GM19025 (cell line): ENCODE measurements at regions not wholly inside any gene's neighbourhood (a gene's known extent, or its start where the extent isn't known, plus 50 kb on each side); places are given as distances from the start of the nearest gene placed in this dataset.

Experiments used
- ATAC-seq: cut with Tn5 transposase; IDR thresholded peaks from one replicate; pipeline ENCODE4 v1.9.1; 2021; ENCODE audit warnings: mild to moderate bottlenecking, low read depth, moderate library complexity; ENCODE audit not compliant: unreplicated experiment

DNA sequence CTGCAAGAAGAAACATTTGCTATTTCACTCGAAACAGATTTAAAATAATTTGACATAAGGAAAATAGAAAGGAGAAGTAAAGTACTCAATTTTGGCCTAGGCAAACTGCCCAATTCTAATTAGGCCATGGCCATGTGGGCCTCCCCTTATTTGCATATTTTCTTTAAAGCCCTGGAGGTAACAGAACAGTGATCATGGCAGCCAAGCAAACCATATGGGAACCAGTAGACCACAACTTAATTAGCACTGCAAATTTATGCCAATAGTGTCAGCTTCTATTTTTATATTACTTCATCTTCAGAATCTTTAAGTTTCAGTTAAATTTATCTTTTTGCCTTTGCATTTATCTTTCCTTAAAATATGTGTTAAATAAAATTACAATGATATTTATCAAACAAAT is 63.3 kb upstream of the THSD7A start:
- no peak for ATAC-seq

DNA sequence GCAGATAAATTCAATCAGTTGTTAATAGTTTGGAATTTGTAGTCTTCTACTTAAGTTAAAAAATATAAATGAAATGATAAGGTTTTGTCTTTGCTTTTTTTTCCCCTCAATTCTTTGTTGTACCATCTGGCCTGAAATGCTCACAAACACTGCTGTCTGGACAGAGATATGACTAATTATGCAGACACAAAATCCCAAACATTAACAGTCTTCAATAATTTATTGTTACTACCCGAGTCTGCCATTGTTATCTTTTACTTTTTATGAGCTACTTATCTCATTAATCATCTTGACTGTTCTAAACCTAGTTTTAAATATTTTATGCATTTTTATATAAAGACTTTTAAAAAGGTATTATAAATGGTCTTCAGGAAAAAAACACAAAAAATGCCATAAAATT is 64.7 kb upstream of the THSD7A start:
- ATAC-seq = no peak

DNA sequence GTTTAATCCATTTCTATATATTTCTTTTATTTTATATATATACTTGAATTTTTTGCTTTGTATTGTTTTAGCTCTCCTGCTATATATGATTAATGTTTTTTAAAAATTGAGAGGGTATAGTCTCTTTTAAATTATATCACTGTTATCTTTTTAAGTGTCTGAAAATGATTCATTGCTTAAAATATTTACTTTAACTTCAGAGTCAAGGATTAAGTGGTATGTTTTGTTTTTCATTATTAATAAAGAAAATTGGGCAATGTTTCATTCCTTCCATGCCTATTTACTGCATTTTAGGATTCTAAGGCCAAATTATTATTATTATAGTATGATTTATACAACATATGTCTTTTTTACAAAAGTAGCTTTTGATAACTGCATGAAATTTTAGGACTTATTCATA is 67.2 kb upstream of the THSD7A start:
- ATAC-seq = no peak

DNA sequence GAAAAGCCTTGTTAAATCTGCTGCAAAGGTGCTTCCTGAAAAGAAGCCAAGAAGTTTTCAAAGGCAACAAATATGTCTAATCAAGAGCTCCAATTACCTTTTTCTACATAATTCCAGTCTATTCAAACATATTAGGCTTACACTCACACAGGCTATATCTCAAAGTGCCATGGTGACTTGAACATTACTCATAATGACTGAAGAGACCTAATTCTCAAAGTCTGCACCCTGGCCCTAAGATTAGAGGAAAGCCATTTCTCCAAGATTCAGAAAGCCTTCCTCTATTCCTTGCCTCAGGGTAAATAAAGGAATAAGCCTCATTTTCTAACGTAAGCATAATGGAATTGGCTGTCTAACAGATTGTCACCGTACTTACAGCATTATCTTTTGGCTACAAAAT is 78.3 kb upstream of the THSD7A start:
- no peak for ATAC-seq

DNA sequence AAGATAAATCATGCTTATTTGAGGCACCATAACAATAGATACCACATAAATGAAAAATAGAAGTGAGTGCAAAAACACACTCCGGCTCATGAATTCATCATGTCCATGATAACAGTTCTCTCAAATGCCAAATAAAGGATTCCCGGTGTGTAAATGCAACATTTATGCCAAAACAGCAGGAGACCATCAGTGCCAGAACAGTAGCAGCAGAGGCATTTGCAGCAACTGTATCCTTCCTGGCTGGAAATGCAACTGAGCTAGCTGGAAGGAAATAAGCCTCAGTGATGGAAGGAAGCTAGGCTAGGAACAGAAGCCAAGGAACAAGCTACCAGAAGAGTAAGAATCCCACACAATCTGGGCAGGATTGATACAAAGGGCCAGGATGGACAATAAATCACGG is 79.9 kb upstream of the THSD7A start:
- ATAC-seq = no peak

DNA sequence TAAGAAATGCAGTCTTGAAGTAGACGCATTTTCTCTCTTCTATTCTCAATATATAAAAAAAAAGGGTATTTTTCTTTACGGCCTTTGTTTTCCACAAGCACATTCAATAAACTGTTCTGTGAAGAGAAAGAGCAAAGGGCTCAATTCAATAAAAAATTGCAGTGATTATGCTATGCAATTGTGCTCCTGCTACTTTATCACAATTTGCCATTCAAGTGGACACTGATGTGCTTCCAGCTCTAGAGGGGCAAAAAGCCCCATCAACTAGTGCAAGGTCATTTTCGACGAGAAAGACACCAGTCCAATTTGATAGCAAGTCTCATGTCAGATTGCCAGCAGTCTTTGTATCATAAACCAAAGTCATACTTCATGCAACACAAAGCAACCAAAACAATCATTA is 82.6 kb upstream of the THSD7A start:
- no peak for ATAC-seq

DNA sequence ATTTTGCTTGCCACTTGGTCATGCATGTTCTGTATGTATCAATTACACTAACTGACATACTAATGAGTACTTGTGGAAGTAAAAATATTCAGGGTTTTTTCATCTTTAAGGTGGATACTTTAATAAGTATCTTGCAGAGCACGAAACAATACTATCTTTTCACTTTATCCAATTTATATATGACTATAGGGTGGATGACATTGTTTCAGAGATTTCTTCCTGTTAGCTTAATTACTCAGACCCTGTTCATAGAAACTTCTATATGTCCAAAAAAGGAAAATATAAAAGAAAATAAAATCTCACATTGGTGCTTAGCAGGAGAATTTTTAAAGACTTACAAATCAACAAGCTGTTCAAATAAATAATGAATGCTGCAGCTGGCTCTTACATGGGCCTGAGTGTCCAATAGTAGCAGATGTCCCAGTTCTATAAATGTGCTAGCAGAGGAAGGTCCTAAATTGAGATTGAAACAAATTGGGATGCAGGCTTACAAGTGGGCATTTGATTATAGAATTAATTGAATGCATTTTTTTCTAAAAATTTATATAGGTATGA is 91.5 kb upstream of the THSD7A start:
- no peak for ATAC-seq

DNA sequence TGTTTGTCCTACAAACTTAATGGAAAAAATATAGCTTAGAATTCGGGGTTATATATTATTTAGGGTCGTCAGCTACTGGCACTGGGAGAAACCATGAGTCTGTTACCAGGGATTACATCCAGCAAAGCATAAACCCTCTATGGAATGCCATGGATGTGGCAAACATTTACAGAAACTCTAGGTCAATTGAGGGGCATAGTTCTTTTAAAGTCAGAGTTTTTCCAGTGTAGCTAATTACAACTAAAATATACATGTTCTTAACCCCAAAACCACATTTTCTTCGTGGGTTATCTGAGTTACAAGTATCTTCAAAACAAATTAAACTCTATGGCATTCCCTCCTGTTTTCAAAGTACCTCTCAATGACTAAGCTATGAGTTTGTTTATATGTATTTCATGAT is 99.3 kb upstream of the THSD7A start:
- no peak for ATAC-seq

DNA sequence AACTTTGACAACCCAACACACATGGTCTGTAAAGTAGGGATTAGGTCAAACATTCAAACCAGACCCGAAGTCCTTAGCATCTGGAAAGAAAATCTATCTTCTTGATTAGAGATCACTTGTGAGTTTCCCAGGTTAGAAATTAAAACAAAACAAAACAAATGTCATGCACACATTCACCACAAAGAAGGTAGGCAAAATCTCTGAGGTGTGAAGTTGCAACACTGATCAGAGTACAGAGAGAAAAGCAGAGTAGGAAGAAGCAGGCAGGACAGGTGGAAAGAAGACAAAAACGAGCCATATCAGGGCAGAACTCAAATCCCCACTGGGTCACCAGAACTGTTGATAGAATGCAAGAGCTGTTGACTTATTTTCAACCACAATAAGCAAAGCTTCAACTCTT is 102.8 kb upstream of the THSD7A start:
- no peak for ATAC-seq

DNA sequence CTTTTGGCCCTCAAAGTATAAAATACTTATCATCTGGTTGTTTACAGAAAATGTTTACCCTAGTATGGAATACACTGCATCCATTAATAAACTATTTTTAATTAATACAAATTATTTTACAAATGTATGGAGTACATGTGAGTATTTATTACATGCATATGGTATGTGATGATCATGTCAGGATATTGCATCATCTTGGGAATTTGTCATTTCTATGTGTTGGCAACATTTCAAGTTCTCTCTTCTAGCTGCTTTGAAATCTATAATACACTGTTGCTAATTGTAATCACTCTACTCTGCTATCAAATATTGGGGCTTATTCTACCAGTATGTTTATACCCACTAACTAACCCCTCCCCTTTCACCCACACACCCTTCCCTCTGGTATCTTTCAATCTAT is 103.9 kb upstream of the THSD7A start:
- ATAC-seq = no peak

DNA sequence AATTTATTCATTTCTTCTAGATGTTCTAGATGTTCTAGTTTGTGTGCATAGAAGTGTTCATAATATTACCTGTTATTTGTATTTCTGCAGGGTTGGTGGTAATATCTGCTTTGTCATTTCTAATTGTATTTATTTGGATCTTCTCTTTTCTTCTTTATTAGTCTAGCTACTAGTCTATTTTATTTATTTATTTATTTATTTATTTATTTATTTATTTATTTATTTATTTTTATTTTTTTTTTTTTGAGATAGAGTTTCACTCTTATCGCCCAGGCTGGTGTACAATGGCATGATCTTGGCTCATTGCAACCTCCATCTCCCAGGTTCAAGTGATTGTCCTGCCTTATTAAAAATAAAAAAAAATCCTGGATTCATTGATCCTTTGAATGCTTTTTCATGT is 114.8 kb upstream of the THSD7A start:
- no peak for ATAC-seq

DNA sequence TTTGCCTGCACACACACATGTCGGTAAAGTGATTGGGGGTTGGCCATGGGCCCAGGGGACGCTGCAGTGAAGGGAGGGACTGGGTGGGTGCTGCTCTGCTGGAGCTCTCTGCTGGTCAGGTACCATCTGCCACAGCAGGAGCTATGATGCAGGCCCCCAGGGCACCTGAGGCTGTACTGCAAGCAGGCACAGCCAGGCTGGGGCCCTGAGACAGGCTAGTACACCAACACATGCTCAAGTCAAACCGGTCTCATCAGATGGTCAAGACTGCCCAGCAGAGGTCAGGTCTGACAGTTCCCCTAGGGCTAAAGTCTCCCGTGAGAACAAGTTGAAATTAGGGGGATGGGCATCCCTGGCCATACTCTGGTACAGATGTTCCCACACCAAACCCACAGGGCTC is 118.3 kb upstream of the THSD7A start:
- ATAC-seq = no peak

DNA sequence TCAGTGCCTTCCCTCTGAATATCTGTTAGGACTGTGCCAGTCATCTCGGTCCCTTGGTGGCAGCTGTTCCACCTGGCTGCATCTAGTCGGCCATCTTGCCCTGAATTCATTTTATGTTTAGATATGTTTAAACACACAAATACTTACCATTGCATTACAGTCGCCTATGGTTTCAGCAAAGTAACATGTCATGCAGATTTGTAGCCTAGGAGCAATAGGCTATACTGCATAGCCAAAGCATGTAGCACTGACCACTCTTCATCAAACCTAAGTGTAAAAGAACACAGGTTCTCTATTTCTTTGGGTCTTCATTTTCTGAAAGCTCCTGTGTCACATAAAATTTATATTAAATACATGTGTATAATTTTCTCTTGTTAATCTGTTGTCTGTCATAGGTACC is 118.9 kb upstream of the THSD7A start:
- no peak for ATAC-seq

DNA sequence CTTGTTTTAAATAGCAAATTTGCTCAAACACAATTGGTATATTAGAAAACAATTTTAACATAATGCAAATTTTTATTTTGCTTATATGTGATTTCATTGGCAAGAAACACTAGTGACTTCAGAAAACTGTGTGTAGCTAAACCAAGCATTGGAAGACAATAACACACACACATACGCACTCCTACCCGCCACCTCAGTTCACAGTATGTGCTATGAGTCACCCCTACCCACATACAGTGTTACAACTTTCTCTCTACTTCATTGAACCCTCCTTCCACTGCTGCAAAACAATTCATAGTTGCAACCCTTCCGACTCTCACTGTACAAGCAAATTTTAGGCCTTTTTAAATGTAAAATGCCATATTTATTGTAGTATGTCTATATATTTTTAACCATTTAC is 119.9 kb upstream of the THSD7A start:
- no peak for ATAC-seq

DNA sequence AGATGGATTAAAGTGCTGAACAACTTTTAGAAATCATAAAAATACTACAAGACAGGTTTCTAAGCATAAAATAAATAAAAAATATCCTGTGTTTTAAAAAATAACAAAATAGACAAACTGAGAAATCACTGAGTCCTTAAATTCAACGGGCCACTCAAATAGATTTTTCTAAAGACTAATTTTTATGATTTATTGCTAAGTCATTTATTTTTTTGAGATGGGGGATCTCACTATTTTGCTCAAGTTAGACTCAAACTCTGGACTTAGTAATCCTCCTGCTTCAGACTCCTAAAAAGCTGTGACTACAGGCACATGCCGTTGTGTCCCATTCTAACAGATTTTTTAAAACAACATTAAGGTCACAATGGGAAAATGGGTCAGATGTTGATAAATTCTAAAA is 121.0 kb upstream of the THSD7A start:
- ATAC-seq = no peak

DNA sequence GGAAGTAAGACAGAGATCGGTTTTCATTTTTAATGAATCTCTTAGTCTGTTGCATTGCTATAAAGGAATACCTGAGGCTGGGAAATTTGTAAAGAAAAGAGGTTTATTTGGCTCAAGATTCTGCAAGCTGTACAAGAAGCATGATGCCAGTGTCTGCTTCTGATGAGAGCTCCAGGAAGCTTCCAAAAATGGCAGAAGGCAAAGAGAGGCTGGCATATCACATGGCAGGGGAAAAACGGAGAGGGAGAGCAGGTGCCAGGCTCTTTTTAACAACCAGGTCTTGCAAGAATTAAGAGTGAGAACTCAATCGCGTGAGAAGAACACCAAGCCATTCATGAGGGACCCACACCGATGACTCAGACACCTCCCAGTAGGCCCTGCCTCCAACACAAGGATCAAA is 125.0 kb upstream of the THSD7A start:
- no peak for ATAC-seq

DNA sequence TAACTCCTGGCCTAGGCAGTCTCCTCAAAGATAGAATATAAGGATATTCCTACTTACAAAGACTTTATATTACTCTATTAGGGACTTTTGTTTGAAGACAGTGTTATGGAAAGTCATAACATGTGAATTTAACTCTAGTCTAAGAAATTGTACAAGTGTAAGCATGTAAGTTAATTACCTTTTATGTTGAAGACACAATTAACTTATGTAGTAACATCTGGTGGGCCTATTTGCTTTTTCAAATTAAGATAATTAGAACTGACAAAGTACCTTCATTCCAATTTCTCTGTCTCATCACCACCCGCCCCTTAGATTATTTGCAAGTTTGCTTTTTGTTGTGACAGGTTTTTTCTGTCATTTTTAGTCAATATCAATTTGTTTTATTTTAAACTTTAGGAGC is 126.0 kb upstream of the THSD7A start:
- no peak for ATAC-seq

DNA sequence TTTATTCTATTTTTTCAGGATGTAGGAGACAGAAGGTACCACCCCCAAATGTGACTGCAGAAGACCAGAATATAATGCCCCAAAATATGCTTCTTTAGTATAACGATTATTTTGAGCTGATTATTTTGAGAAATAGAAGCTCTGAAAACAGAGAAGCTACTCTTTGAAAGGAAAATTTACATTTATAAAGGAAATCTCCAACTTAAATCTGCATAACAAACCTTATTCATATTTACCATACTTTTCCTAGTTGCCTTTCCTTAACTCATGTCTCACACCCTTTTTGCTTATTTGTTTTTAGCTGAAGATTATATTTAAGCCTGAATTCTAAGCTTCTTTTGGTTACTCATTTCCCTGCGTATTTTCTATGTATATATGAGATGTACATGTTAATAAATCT is 127.1 kb upstream of the THSD7A start:
- no peak for ATAC-seq

DNA sequence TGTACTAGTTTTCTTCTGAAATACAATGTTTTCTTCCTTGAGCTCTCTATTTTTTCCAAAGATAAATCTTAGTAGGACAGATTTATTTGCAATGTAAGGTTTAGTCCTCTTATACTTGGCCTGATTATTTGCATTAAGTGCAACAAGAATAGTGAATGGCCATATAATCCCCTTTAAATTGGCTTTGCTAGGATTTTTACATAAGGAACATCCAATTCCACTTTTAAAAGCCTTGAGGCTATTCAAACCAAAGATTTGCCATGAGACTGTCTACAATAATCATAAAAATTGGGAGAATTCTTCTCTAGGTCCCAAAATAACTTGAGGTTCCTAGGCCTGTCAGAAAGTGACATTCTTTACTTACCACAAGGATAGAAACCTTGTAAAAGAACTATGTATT is 128.6 kb upstream of the THSD7A start:
- ATAC-seq = no peak

DNA sequence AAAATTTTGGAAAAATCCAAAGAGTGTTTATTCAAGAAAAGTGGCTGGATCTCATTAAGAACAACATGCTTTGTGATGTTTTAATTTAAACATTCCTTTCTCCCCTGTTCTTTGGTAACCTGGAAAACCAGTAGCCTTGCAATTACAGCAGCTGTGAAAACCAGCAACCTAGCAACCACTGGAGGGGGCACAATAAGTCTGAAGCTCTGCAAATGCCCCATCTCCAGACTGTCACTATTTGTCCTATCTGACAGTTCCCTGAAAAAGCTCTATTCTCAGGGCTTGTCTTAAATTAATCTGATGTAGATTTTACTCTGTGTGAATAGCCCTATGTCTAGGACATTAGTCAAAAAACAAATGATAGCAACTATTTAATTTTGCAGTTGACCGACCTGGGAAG is 137.6 kb upstream of the THSD7A start:
- ATAC-seq = no peak

DNA sequence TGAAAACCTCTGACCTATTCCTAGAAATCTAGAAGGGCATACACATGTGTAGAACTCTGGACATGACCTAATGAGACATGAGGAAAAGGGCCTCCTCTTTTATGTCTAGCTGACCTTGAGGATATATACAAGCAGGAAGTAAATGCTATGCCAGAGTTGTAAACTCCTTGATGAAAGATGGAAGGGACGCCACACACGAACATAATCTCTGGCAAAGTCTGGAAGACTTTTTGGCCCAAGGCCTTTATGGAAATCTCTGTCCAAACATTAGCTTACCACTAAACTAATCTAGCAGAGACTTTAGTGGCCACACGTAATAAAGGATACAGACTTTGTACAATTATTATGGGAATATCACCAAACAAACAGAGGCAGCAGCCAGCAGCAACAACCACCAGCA is 138.1 kb upstream of the THSD7A start:
- ATAC-seq = no peak

DNA sequence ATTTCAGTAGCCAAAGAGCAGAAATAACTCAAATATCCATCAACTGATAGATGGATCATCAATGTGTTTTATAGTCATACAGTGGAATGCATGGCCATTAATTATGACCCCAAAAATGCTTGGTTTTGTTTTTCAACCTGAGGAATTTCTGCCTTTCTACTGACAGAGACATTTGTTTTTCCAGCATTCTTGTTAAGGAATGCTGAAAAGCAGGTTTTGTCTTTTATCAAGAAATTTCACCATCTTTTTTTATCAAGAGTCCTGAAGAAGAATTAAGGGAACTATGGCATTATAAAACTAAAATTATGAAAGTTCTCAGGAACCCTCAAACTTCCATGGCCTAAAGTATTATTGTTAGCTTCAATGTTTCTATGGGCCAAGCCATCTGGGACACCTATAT is 153.4 kb upstream of the THSD7A start:
- ATAC-seq = no peak

DNA sequence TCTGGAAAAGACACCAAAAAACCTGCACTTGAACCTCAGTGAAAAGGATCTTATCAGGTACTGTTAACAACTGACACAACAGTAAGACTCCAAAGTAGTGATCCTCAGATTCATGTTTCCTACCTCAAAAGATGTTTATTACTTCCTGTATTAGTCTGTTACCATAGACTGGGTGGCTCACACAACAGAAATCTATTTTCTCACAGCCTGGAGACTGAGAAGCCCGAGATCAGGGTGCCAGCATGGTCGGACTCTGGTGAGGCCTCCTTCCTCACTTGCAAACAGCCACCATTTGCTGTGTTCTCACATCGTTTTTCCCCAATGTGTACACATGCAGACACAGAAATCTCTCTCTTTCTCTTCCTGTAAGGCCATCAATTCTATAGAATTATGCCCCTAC is 154.0 kb upstream of the THSD7A start:
- no peak for ATAC-seq
